Mesenchymal stem cell (in vitro differentiated cells and primary cell): ENCODE measurements at regions not wholly inside any gene's neighbourhood (a gene's known extent, or its start where the extent isn't known, plus 50 kb on each side); places are given as distances from the start of the nearest gene placed in this dataset.

ENCODE experiments used
- DNase-seq: peaks from one replicate; pipeline ENCODE4 v3.0.0-alpha.2; 2013
- H2AFZ ChIP-seq: one replicate; pipeline ENCODE4 v1.6.1; 2013; ENCODE audit warnings: low read depth, mild to moderate bottlenecking, control low read depth, inconsistent platforms, low read length, moderate library complexity
- H2AK5ac ChIP-seq: 2 replicates; pipeline ENCODE4 v1.6.1; 2013; ENCODE audit warnings: low read length, moderate library complexity, mild to moderate bottlenecking, inconsistent platforms; ENCODE audit not compliant: severe bottlenecking
- H2BK120ac ChIP-seq: one replicate; pipeline ENCODE4 v1.6.1; 2013; ENCODE audit warnings: low read depth, mild to moderate bottlenecking, inconsistent platforms, low read length, moderate library complexity
- H2BK12ac ChIP-seq, 2 experiments: one replicate each; pipeline ENCODE4 v1.6.1; 2013; ENCODE audit warnings: inconsistent platforms in 2 of 2, low read length in 2 of 2, mild to moderate bottlenecking in 2 of 2, moderate library complexity in 2 of 2, control low read depth in 1 of 2
- H2BK15ac ChIP-seq: one replicate; pipeline ENCODE4 v1.6.1; 2013; ENCODE audit warnings: mild to moderate bottlenecking, low read depth, inconsistent platforms; ENCODE audit not compliant: poor library complexity, severe bottlenecking
- H2BK5ac ChIP-seq: 2 replicates; pipeline ENCODE4 v1.6.1; 2013; ENCODE audit warnings: low read depth, mild to moderate bottlenecking, low read length, control low read depth, inconsistent platforms; ENCODE audit not compliant: poor library complexity, severe bottlenecking
- H3K14ac ChIP-seq, 2 experiments: one replicate each; pipeline ENCODE4 v1.6.1; 2013; ENCODE audit warnings: inconsistent platforms in 2 of 2, low read length in 2 of 2, control low read depth in 1 of 2, mild to moderate bottlenecking in 1 of 2, moderate library complexity in 1 of 2
- H3K18ac ChIP-seq, 2 experiments: one replicate each; pipeline ENCODE4 v1.6.1; 2013; ENCODE audit warnings: inconsistent platforms in 2 of 2, low read length in 2 of 2, control low read depth in 1 of 2, low read depth in 1 of 2, mild to moderate bottlenecking in 1 of 2
- H3K23ac ChIP-seq, 2 experiments: one replicate each; pipeline ENCODE4 v1.6.1; 2013; ENCODE audit warnings: inconsistent platforms in 2 of 2, low read length in 2 of 2, mild to moderate bottlenecking in 2 of 2, moderate library complexity in 2 of 2, control low read depth in 1 of 2
- H3K27ac ChIP-seq: 2 replicates; pipeline ENCODE4 v1.5.1; 2013; ENCODE audit warnings: mild to moderate bottlenecking, moderate library complexity, low read length, control low read depth, inconsistent platforms; ENCODE audit not compliant: poor library complexity, severe bottlenecking
- H3K27me3 ChIP-seq, 2 experiments: 2 replicates each; pipeline versions ENCODE4 v1.6.1 to v1.7.0; 2013; ENCODE audit warnings: low read length in 2 of 2, mild to moderate bottlenecking in 2 of 2, moderate library complexity in 2 of 2, control low read depth in 1 of 2, inconsistent platforms in 1 of 2; ENCODE audit not compliant: control insufficient read depth in 1 of 2, insufficient read depth in 1 of 2
- H3K36me3 ChIP-seq, 2 experiments: 2 replicates each; pipeline versions ENCODE4 v1.6.1 to v1.7.0; 2013; ENCODE audit warnings: low read length in 2 of 2, control low read depth in 1 of 2, inconsistent platforms in 1 of 2, low read depth in 1 of 2, mild to moderate bottlenecking in 1 of 2; ENCODE audit not compliant: insufficient read depth in 2 of 2, control insufficient read depth in 1 of 2
- H3K4ac ChIP-seq, 2 experiments: one replicate each; pipeline ENCODE4 v1.6.1; 2013; ENCODE audit warnings: inconsistent platforms in 2 of 2, low read length in 2 of 2, mild to moderate bottlenecking in 2 of 2, moderate library complexity in 2 of 2, control low read depth in 1 of 2, low read depth in 1 of 2
- H3K4me1 ChIP-seq: 2 replicates; pipeline ENCODE4 v1.6.1; 2013; ENCODE audit warnings: low read depth, low read length, control low read depth; ENCODE audit not compliant: control insufficient read depth, insufficient read depth
- H3K4me2 ChIP-seq: 2 replicates; pipeline ENCODE4 v1.6.1; 2013; ENCODE audit warnings: low read length, mild to moderate bottlenecking, inconsistent platforms; ENCODE audit not compliant: poor library complexity, severe bottlenecking
- H3K4me3 ChIP-seq, 2 experiments: 2 replicates each; pipeline versions ENCODE4 v1.5.1 to v1.7.0; 2013; ENCODE audit warnings: low read length in 2 of 2, mild to moderate bottlenecking in 2 of 2, control low read depth in 1 of 2, low read depth in 1 of 2; ENCODE audit not compliant: insufficient read depth in 1 of 2
- H3K79me1 ChIP-seq: replicated peaks from 2 replicates; pipeline ENCODE4 v1.6.1; 2013; ENCODE audit warnings: mild to moderate bottlenecking, control low read depth, low read length, inconsistent platforms; ENCODE audit not compliant: poor library complexity, severe bottlenecking
- H3K9ac ChIP-seq: 2 replicates; pipeline ENCODE4 v1.7.0; 2013; ENCODE audit warnings: mild to moderate bottlenecking, low read length, moderate library complexity
- H3K9me3 ChIP-seq: 2 replicates; pipeline ENCODE4 v1.7.0; 2013; ENCODE audit warnings: mild to moderate bottlenecking, low read length; ENCODE audit not compliant: control insufficient read depth
- H4K8ac ChIP-seq: one replicate; pipeline ENCODE4 v1.6.1; 2013; ENCODE audit warnings: inconsistent platforms, mild to moderate bottlenecking, low read length, moderate library complexity
- H4K91ac ChIP-seq: one replicate; pipeline ENCODE4 v1.6.1; 2013; ENCODE audit warnings: mild to moderate bottlenecking, low read length, inconsistent platforms
- WGBS: methylation state at CpG from one replicate; pipeline ENCODE4 v1.1.7; 2013; ENCODE audit warnings: mixed read lengths; 5-methylcytosine and 5-hydroxymethylcytosine counted together

- no peak for DNase-seq
- H2BK15ac ChIP-seq = no peak overlapping the region
- no peak overlapping the region for H2AK5ac ChIP-seq
- no peak overlapping the region for H2BK120ac ChIP-seq
- H3K27ac ChIP-seq = peak overlapping the region; percentile 79
- no peak overlapping the region for H3K4ac ChIP-seq
- H2BK5ac ChIP-seq = no peak overlapping the region
- no peak overlapping the region for H4K91ac ChIP-seq
- no peaks in the 10 kb centered on the region for H3K4me1 ChIP-seq
- H2AFZ ChIP-seq = no peak overlapping the region
- no peak overlapping the region for H3K14ac ChIP-seq
- no peak overlapping the region for H3K9ac ChIP-seq
- no peaks in the 10 kb centered on the region for H3K27me3 ChIP-seq
- no peak overlapping the region for H3K23ac ChIP-seq
- H3K4me3 ChIP-seq = no peak overlapping the region
- H2BK12ac ChIP-seq = no peak overlapping the region
- H3K36me3 ChIP-seq = no peaks in the 10 kb centered on the region
- H3K18ac ChIP-seq = no peak overlapping the region
- H4K8ac ChIP-seq = no peak overlapping the region
- H3K9me3 ChIP-seq = peaks cover 15% of the 10 kb centered on the region
- H3K79me1 ChIP-seq = no peaks in the 10 kb centered on the region
- no peak overlapping the region for H3K4me2 ChIP-seq
These were observed 2832.9 kb upstream of the PCDH20 start for GRCh38 chr13:64248371-64249065.

GRCh38 chr13:64239372-64239771, 2823.7 kb upstream of the PCDH20 start:
- H2BK120ac ChIP-seq = no peak overlapping the region
- no peak overlapping the region for H3K4ac ChIP-seq
- H3K27me3 ChIP-seq = no peaks in the 10 kb centered on the region
- no peaks in the 10 kb centered on the region for H3K9me3 ChIP-seq
- H3K27ac ChIP-seq = no peak overlapping the region
- H4K8ac ChIP-seq = no peak overlapping the region
- peak overlapping the region; percentile 25 for H3K9ac ChIP-seq
- no peak overlapping the region for H3K4me3 ChIP-seq
- H2AK5ac ChIP-seq = no peak overlapping the region
- DNase-seq = peak; percentile 18
- H2BK15ac ChIP-seq = no peak overlapping the region
- no peak overlapping the region for H3K14ac ChIP-seq
- H2AFZ ChIP-seq = no peak overlapping the region
- no CpG with 5 or more reads among the region's 2 CpGs for WGBS
- H3K4me1 ChIP-seq = no peaks in the 10 kb centered on the region
- no peak overlapping the region for H4K91ac ChIP-seq
- H3K4me2 ChIP-seq = no peak overlapping the region
- no peak overlapping the region for H2BK5ac ChIP-seq
- H3K23ac ChIP-seq = no peak overlapping the region
- H2BK12ac ChIP-seq = no peak overlapping the region
- H3K79me1 ChIP-seq = no peaks in the 10 kb centered on the region
- no peaks in the 10 kb centered on the region for H3K36me3 ChIP-seq
- no peak overlapping the region for H3K18ac ChIP-seq

GRCh38 chr13:64234255-64234654, 2818.6 kb upstream of the PCDH20 start:
- Histone ChIP-seq H3K4me3 (no peak overlapping the region), H3K9ac (no peak overlapping the region), H3K4me1 (no peaks in the 10 kb centered on the region), H2BK12ac (no peak overlapping the region), H3K36me3 (no peaks in the 10 kb centered on the region), H2BK5ac (no peak overlapping the region), H3K4ac (no peak overlapping the region), H2BK120ac (no peak overlapping the region), H3K9me3 (peaks cover 3% of the 10 kb centered on the region), H2BK15ac (no peak overlapping the region), H3K14ac (no peak overlapping the region), H2AK5ac (no peak overlapping the region), H4K8ac (no peak overlapping the region), H3K27ac (no peak overlapping the region), H3K23ac (no peak overlapping the region), H3K18ac (no peak overlapping the region), H3K79me1 (no peaks in the 10 kb centered on the region), H3K4me2 (no peak overlapping the region), H4K91ac (no peak overlapping the region), H3K27me3 (no peaks in the 10 kb centered on the region), H2AFZ (no peak overlapping the region)
- peak; percentile 54 for DNase-seq
- WGBS = 10% methylated on average over 3 of the region's 4 CpGs

- no peak overlapping the region for H2BK5ac ChIP-seq
- H3K9ac ChIP-seq = no peak overlapping the region
- H3K4me1 ChIP-seq = no peaks in the 10 kb centered on the region
- WGBS = 100% methylated on average over 1 of the region's 3 CpGs
- H4K91ac ChIP-seq = no peak overlapping the region
- H2BK12ac ChIP-seq = no peak overlapping the region
- H3K79me1 ChIP-seq = no peaks in the 10 kb centered on the region
- no peaks in the 10 kb centered on the region for H3K36me3 ChIP-seq
- peaks cover 3% of the 10 kb centered on the region for H3K9me3 ChIP-seq
- H4K8ac ChIP-seq = no peak overlapping the region
- no peak overlapping the region for H2AK5ac ChIP-seq
- H3K4ac ChIP-seq = no peak overlapping the region
- no peaks in the 10 kb centered on the region for H3K27me3 ChIP-seq
- no peak overlapping the region for H3K23ac ChIP-seq
- no peak for DNase-seq
- H3K4me2 ChIP-seq = no peak overlapping the region
- H3K4me3 ChIP-seq = no peak overlapping the region
- H3K18ac ChIP-seq = no peak overlapping the region
- H2BK120ac ChIP-seq = no peak overlapping the region
- no peak overlapping the region for H2BK15ac ChIP-seq
- no peak overlapping the region for H3K14ac ChIP-seq
- no peak overlapping the region for H2AFZ ChIP-seq
- H3K27ac ChIP-seq = no peak overlapping the region
These were observed 2807.4 kb upstream of the PCDH20 start for GRCh38 chr13:64223016-64223415.
